T-helper 1 cell treated with Interleukin-12 subunit alpha and Interleukin-12 subunit beta and Interleukin-4 antibody, amounts not matched to agents 30 μg/mL and 1 μg/mL, for 36 hours (primary cell): ENCODE measurements at regions not wholly inside any gene's neighbourhood (a gene's known extent, or its start where the extent isn't known, plus 50 kb on each side); places are given as distances from the start of the nearest gene placed in this dataset.

ENCODE experiments used
- H3K27ac Mint-ChIP-seq: one replicate; pipeline ENCODE4 v1.8.0; 2021; ENCODE audit warnings: mild to moderate bottlenecking, mixed read lengths
- H3K27me3 Mint-ChIP-seq: one replicate; pipeline ENCODE4 v1.8.0; 2021; ENCODE audit warnings: low read depth, mixed read lengths
- H3K36me3 Mint-ChIP-seq: one replicate; pipeline ENCODE4 v1.8.0; 2021; ENCODE audit warnings: low read depth, mixed read lengths
- H3K4me1 Mint-ChIP-seq: one replicate; pipeline ENCODE4 v1.8.0; 2021; ENCODE audit warnings: low read depth, mixed read lengths
- H3K4me3 Mint-ChIP-seq: one replicate; pipeline ENCODE4 v1.8.0; 2021; ENCODE audit warnings: mild to moderate bottlenecking, moderate library complexity, mixed read lengths
- H3K9me3 Mint-ChIP-seq: one replicate; pipeline ENCODE4 v1.8.0; 2021; ENCODE audit warnings: mixed read lengths

DNA sequence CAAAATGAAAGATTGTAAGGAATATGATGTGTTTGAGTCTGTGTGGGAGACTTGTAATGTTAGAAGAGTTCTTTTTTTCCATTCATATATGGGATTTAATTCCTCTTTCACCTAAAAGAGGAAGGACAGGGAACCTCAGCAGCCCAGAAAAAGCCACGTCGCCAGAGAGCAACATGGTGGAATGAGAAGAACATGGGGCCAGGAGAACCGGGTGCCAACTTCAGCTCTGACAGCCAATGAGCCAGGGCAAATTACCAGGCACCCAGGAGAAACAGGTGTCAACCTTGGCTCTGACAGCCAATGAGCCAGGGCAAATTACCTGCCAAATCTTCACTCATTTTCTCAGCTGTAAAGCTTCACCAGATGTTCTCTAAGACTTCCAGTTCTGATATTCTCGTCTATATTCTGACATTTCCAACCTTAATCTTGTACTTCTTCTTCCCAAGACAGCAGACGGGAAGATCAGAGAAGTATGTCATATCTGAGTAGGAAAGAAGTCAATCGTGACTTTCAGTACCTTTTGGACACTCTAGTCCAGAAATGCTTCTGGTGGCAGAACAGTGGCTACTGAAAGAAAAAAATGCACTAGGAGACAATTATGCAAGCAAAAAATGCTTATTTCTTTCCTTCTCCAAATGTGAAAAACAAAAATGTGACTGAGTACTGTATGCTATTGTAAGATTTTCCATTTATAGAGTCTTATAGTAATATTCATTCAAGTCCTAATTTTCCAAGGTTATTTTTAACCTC, 79.2 kb upstream of the COL5A2 start:
- no peaks in the 10 kb centered on the region for H3K4me1 Mint-ChIP-seq
- H3K4me3 Mint-ChIP-seq: no peak overlapping the region
- no peaks in the 10 kb centered on the region for H3K9me3 Mint-ChIP-seq
- no peaks in the 10 kb centered on the region for H3K27me3 Mint-ChIP-seq
- H3K36me3 Mint-ChIP-seq: no peaks in the 10 kb centered on the region
- no peak overlapping the region for H3K27ac Mint-ChIP-seq

DNA sequence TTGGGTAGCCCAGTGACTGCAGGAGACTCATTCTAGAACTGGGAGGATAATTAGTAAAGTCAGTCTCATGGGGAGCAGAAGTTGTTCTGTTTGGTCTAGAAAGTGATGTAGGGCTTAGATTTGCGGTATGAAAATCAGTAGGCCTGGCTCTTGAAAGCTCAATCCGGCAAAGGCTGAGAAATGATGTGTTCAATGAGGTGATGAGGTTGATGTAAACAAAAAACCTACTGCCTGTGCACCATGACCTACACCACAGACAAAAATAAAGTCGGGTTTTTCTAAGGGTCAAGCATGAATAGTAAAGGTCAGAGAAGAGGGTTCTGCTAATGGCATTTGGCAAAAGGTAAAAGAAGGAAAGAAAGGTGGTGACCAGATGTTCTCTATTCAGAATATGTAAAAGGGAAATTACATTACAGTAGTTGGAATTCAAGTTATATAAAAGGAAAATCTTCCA, 80.8 kb upstream of the COL5A2 start:
- Mint-ChIP-seq H3K27ac (no peak overlapping the region), H3K4me1 (no peaks in the 10 kb centered on the region), H3K9me3 (no peaks in the 10 kb centered on the region), H3K27me3 (no peaks in the 10 kb centered on the region), H3K36me3 (no peaks in the 10 kb centered on the region), H3K4me3 (no peak overlapping the region)

DNA sequence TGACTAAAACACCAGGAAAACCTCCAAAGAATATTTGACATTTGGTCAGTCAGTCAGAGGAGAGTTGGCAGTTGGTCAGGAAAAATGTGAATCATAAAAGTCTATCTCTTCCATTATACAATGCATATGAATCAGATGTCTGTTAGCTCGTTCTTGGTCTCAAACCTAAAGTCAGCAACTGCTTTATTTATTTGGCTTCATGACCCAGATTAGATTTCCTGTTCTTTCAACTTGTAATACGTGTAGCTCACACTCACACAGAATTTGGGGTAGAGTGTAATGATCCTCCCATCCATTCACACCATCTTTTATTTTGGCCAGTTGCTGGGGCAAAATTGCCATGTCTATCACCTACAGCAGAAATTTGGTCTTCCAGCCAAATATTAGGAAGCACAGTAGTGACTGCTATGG, 81.9 kb upstream of the COL5A2 start:
- Mint-ChIP-seq H3K9me3 (no peaks in the 10 kb centered on the region), H3K36me3 (no peaks in the 10 kb centered on the region), H3K27me3 (no peaks in the 10 kb centered on the region), H3K4me1 (no peaks in the 10 kb centered on the region), H3K4me3 (no peak overlapping the region), H3K27ac (no peak overlapping the region)

DNA sequence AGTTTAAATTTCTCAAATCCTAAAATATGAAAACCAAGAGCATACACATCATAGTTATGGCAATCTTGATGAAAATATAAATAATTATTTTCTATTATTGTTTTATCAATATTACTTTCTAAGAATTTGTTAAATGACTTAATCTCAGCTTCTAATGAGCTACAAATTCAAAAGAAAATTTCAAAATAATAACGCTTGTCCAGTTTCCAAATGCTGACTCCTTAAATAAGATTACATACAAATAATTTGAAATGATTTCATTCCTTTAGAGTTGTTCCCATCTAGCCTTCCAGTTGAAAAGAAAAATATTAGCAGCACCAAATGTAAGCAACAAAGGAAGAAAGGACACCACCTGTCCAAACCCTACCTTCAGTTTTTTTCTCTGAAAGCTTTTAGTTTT, 82.4 kb upstream of the COL5A2 start:
- no peaks in the 10 kb centered on the region for H3K4me1 Mint-ChIP-seq
- H3K27ac Mint-ChIP-seq: no peak overlapping the region
- H3K36me3 Mint-ChIP-seq: no peaks in the 10 kb centered on the region
- no peak overlapping the region for H3K4me3 Mint-ChIP-seq
- H3K9me3 Mint-ChIP-seq: no peaks in the 10 kb centered on the region
- H3K27me3 Mint-ChIP-seq: no peaks in the 10 kb centered on the region

GRCh38 chr2:189265696-189266320, 86.2 kb upstream of the COL5A2 start:
- Mint-ChIP-seq H3K9me3 (no peaks in the 10 kb centered on the region), H3K27ac (no peak overlapping the region), H3K27me3 (no peaks in the 10 kb centered on the region), H3K36me3 (no peaks in the 10 kb centered on the region), H3K4me3 (no peak overlapping the region), H3K4me1 (no peaks in the 10 kb centered on the region)

DNA sequence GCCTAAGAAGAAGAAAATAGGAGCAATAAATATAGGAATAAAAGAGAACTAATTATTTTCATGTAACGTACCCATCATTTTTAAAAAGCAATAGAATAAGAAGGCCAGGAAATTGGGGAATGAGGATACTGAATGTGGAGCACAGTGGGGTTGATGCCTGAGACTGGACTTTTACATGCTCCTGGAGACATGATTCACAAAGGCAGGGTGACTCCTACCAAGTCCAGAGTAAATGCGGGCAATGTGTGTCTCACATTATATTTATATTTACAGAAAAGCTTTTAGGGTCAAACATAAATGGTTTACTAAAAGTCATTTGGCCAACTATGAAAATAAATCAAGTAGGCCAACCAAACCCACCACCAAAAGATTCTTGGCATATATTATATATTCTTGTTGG, 87.9 kb upstream of the COL5A2 start:
- Mint-ChIP-seq H3K36me3 (no peaks in the 10 kb centered on the region), H3K27ac (no peak overlapping the region), H3K27me3 (no peaks in the 10 kb centered on the region), H3K4me1 (no peaks in the 10 kb centered on the region), H3K4me3 (no peak overlapping the region), H3K9me3 (peaks cover 5% of the 10 kb centered on the region)

GRCh38 chr2:189267925-189268579, 88.5 kb upstream of the COL5A2 start:
- Mint-ChIP-seq H3K4me3 (no peak overlapping the region), H3K4me1 (no peaks in the 10 kb centered on the region), H3K27me3 (no peaks in the 10 kb centered on the region), H3K9me3 (peaks cover 5% of the 10 kb centered on the region), H3K36me3 (no peaks in the 10 kb centered on the region), H3K27ac (no peak overlapping the region)

DNA sequence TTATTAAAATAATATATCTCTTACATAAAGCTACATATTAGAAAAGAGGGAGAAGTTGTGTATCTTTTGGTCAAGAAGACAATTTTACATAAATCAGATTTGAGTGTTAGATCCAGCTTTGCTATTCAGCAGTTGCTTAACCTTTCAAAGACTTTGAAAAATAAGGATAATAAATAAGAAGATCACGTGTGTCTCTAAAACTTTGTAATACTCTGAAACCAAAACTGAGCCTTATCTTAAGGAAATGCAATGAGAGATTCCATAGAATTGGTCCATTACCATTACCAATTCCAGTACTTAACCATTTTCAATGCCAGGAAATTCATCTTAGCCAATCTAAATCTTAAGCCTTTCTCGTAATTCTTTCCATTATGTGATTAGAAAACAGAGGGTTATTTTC, 89.2 kb upstream of the COL5A2 start:
- no peak overlapping the region for H3K4me3 Mint-ChIP-seq

GRCh38 chr2:189273734-189274133, 94.2 kb upstream of the COL5A2 start:
- Mint-ChIP-seq H3K27ac (no peak overlapping the region), H3K27me3 (no peaks in the 10 kb centered on the region), H3K4me1 (no peaks in the 10 kb centered on the region), H3K36me3 (no peaks in the 10 kb centered on the region), H3K9me3 (peaks cover 5% of the 10 kb centered on the region), H3K4me3 (no peak overlapping the region)

More for the DNA sequence above, 89.2 kb upstream of the COL5A2 start:
- Mint-ChIP-seq H3K27ac (no peak overlapping the region), H3K4me1 (no peaks in the 10 kb centered on the region), H3K36me3 (no peaks in the 10 kb centered on the region), H3K27me3 (no peaks in the 10 kb centered on the region), H3K9me3 (peaks cover 5% of the 10 kb centered on the region)

GRCh38 chr2:189274361-189274760, 94.8 kb upstream of the COL5A2 start:
- Mint-ChIP-seq H3K36me3 (no peaks in the 10 kb centered on the region), H3K4me1 (no peaks in the 10 kb centered on the region), H3K9me3 (peaks cover 5% of the 10 kb centered on the region), H3K27me3 (no peaks in the 10 kb centered on the region), H3K27ac (peak overlapping the region; percentile 18), H3K4me3 (no peak overlapping the region)

- Mint-ChIP-seq H3K9me3 (peaks cover under 1% of the 10 kb centered on the region), H3K4me1 (no peaks in the 10 kb centered on the region), H3K27ac (no peak overlapping the region), H3K4me3 (no peak overlapping the region), H3K36me3 (no peaks in the 10 kb centered on the region), H3K27me3 (no peaks in the 10 kb centered on the region)
These were observed 96.7 kb upstream of the COL5A2 start for GRCh38 chr2:189276277-189276676.

GRCh38 chr2:189281201-189281600, 101.6 kb upstream of the COL5A2 start:
- Mint-ChIP-seq H3K27ac (no peak overlapping the region), H3K27me3 (no peaks in the 10 kb centered on the region), H3K36me3 (no peaks in the 10 kb centered on the region), H3K9me3 (no peaks in the 10 kb centered on the region), H3K4me3 (no peak overlapping the region), H3K4me1 (no peaks in the 10 kb centered on the region)

GRCh38 chr2:189285349-189285748, 105.8 kb upstream of the COL5A2 start:
- no peaks in the 10 kb centered on the region for H3K36me3 Mint-ChIP-seq
- no peak overlapping the region for H3K27ac Mint-ChIP-seq
- H3K4me1 Mint-ChIP-seq: no peaks in the 10 kb centered on the region
- no peak overlapping the region for H3K4me3 Mint-ChIP-seq
- H3K9me3 Mint-ChIP-seq: peaks cover 6% of the 10 kb centered on the region
- H3K27me3 Mint-ChIP-seq: no peaks in the 10 kb centered on the region

DNA sequence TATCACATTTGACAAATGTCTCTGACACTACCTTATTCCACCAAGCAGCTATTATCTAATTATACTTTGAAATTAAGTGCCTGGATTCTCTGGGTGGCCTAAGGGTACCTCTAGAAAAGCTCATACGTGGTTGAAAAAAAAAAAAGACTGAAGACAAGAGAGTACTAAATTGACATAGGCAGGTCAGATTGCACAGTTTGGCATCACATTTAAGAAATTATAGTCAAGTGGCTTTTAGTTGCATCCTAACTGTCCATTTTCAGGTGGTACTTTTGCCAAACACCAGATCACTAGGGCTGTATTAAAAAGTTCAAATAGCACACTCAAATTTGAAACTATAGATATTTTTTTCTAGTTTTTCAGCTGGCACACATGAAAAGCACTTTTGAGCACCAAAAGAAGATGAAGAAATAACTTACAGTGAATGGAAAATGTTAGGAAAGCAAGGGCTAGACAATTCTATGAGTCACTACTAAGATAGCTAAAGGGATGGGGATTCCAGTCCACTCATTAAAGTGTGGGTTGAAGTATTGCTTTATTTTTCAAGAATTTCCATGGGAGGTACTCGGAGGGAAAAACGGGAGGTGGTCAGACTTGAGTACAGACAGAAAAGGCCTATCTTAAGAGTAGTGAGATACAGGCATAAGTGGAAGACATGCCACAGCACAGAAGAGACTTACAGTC, 106.5 kb upstream of the COL5A2 start:
- Mint-ChIP-seq H3K27ac (no peak overlapping the region), H3K4me3 (no peak overlapping the region), H3K9me3 (peaks cover 7% of the 10 kb centered on the region), H3K36me3 (no peaks in the 10 kb centered on the region), H3K4me1 (no peaks in the 10 kb centered on the region), H3K27me3 (no peaks in the 10 kb centered on the region)
